Non-pigmented ciliary epithelial cell (primary cell): ENCODE measurements at regions not wholly inside any gene's neighbourhood (a gene's known extent, or its start where the extent isn't known, plus 50 kb on each side); places are given as distances from the start of the nearest gene placed in this dataset.

Experiments
- DNase-seq: peaks from one replicate; pipeline ENCODE4 v3.0.0-alpha.2; 2010; ENCODE audit warnings: low read depth

DNA sequence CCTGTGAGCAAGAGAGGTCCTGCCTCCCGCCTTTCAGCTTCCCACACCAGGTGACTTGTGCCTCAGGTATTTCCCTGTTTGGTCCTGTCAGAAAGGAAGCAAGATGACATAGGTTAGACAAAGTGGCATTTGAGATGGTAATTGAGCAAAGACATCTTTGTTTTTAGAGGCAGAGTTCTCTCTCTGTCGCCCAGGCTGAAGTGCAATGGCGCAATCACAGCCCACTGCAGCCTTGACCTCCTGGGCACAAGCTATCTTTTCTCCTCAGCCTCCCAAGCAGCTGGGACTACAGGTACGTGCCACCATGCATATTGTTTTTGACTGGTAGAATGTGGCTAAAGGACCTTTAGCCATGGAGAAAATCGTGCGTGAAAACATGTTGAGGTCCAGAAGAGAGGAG, 339.1 kb downstream of the FGF9 start:
- no peak for DNase-seq

- DNase-seq: no peak
Measured at GRCh38 chr13:22012686-22013085, 341.8 kb downstream of the FGF9 start.

- no peak for DNase-seq
Measured at GRCh38 chr13:22014469-22014868, 343.6 kb downstream of the FGF9 start.

- DNase-seq: no peak
Measured at GRCh38 chr13:22017226-22017625, 346.4 kb downstream of the FGF9 start.

DNA sequence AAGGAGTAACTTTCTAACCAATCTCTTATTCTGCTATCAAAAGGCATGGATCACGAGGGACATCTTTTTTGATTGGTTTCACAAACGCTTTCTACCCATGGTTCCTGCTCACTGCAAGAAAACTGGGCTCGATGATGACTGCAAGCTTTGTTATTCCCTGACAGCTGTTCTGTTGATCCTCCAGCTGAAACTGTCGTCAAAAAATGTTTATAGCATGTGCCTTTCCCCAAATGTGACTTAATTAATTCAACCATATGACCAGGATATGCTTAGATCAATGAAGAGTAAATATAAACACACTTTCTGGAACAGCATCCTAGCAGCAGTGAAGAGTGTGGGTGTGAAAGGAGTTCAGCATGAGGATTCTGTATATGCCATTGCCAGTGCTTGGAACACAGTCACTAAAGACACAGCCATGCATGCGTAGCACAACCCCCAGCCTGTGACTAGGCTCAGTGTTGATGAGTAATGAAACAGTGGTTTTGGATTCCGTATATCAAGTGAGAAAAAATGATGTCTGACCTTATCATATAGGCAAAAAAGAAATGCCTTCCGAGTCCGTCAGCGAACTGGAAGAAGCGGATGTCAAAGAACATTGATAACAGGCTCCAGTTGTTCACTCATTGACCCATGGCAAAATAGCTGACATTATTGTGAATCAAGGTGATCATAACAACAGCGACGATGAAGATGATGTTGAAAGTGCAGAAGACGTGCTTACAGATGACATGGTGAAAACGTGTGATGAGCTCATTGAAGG, 347.4 kb downstream of the FGF9 start:
- no peak for DNase-seq

GRCh38 chr13:22018836-22019210, 347.9 kb downstream of the FGF9 start:
- DNase-seq: no peak

DNA sequence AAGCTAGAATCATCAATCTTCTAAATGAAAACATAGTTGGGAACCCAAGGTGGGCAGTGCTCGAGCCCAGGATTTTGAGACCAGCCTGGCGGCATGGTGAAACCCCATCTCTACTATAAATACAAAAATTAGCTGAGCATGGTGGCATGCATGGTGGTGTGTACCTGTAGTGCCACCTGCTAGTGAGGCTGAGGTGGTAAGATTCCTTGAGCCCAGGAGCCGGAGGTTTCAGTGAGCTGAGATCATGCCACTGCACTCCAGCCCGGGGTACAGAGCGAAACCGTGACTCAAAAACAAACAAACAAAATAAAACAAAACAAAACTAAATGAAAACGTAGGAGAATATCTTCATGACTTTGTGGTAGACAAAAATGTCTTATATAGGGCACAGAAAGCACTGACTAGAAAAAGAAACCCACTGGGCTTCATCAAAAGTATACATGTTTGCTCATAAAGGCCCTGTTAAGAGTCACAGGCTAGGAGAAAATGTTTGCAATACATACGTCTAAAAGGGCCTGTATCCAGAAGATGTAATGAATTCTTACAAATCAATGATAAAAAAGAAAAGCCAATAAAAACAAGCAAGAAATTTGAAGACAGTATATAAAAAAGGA, 353.6 kb downstream of the FGF9 start:
- no peak for DNase-seq

DNA sequence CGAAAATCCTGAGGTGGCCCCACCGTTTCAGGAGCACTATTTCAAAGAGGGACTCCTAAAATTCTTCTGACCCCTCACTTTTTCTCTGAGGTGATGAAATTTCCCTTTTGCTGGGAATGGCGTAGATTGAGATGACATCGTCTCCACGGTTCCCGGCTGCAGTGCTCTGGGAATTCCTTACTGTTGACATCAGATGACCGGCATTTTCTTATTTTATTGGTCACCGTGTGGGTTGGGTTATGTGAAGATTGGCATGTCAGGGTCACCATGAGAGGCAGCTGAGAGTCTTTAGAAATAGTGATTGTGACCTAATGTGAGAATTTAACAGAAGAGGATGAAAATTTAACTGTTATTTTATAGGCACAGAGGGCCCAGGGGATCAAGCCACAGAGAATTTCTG, 356.7 kb downstream of the FGF9 start:
- DNase-seq: no peak

DNA sequence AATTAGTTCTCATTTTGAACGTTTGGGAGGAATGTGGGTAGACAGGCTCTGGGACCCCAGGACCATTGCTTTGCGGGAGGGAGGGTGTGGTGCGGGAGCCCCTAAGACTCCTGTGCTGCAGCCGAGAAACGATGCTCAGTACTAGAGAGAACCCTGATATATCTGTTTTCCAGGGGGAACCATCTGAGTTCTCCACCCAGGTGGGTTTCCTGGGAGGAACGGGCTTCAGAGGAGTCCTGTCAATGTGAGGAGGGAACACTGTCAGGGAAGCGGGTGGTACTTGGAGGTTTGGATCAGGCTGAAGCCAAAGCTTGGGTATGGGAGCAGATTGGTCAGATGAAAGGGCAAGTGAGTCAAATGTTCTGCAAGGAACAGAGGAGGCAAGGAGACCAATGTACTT, 358.0 kb downstream of the FGF9 start:
- no peak for DNase-seq

- no peak for DNase-seq
Measured at GRCh38 chr13:22030321-22030720, 359.4 kb downstream of the FGF9 start.

DNA sequence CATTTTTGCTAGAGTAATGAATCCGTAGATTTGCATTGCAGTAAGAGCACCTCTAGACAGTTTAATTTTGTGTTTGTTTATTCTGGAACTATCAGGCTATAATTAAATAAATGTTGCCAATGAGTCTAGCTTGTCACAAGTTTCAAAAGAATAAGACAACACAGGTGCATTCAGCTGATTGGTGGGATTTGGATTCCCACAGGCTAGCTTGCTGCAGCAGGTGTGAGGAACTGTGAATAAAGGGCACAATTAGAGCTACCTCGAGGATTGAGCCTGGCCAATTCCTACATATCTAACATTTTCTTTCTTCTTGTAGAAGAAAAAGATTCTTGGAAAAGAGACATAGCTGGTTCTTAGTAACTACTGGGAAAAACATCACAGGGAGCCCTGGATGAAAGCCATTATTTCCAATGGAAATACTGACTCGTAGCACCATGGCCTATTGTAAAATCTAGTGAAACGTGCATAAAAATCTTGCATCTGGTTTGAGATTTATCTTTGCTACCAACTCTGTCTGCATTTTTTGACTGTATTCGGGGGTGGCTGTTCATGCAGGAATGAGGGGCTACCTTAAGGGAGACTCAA, 360.9 kb downstream of the FGF9 start:
- no peak for DNase-seq

GRCh38 chr13:22032905-22033304, 362.0 kb downstream of the FGF9 start:
- DNase-seq: no peak

DNA sequence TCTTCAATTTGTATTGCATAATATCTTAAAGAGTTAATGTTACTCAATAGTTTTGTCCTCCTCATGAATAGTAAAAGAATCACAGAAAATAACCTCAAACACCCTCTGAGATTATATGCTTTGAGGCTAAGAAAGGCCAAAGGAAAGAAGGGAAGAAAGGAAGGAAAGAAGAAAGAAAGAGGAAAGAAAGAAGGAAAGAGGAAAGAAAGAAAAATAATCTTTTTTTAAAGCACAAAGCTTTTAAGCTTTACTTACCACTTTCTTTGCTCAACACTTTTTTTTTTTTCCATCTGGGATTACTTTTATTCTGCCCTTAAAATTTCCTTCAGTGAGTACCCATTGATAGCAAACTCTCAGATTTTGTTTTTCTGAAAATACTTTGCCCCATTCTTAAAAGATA, 369.1 kb downstream of the FGF9 start:
- no peak for DNase-seq

DNA sequence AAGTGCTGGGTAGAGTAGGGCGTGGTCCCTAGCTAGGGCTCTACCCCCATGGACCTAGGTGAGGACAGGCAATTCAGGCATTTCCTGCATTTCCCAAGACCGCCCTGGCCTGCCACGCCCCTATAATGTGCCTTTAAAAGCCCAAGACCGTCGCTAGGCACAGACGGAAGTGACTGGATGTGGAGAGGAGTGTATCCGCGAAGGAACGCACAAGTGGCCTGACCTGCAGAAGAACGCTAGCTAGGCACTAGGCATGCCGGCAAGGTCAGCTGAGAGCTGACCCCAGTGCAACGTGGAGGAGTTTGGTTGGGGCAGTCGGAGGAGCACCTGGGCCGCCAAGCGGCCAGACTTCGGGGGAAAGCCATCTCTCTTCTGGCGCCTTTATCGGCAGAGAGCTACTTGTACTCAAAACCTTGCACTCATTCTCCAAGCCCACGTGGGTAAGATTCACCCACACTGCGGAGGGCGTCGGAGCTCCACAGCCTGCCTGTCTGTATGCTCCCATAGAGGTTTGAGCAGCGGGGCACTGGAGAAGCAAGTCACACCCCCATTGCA, 370.0 kb downstream of the FGF9 start:
- DNase-seq: no peak

DNA sequence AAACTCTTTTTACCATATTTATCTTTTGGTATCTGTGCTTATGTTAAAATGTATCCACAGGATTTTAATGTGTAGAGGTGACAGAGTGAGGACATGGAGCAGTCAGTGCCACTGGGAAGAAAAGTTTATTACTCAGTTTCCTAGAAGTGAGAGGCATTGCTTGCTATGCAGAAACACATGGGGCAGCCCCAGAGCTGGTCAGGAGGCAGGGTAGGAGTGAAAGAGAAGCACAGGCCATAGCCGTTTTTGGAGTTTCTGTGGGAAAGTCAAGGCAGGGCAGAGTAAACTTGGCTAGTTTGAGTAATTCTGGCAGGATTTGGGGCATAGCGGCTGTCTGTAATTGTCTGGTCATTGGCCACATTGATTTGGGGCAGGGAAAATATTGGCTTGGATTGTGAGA, 370.9 kb downstream of the FGF9 start:
- DNase-seq: no peak

GRCh38 chr13:22047082-22047784, 376.4 kb downstream of the FGF9 start:
- DNase-seq: no peak

- no peak for DNase-seq
Measured at GRCh38 chr13:22047785-22048104, 376.9 kb downstream of the FGF9 start.

- peak; percentile 6 for DNase-seq
Measured at GRCh38 chr13:22049384-22049783, 378.5 kb downstream of the FGF9 start.

GRCh38 chr13:22050951-22051563, 380.2 kb downstream of the FGF9 start:
- no peak for DNase-seq

- DNase-seq: no peak
Measured at GRCh38 chr13:22053053-22053452, 382.2 kb downstream of the FGF9 start.

DNA sequence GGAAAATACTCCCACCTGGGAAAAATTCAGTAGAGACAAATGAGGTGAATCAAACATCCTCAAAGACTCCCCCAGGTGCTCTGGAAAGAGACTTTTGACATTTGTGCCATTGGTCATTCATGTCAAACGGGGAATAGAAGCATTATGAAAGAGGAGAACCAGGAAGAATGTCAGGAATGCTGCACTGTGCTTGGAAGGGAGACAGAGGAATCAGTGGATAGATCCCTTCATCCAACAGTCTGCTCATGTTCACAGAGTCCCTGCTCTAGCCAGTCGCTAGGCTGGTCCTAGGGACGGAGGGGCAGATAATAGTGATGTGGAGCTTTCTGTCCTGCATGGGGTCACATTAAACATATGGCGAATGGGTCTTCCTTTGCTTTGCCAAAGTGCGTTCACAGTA, 384.4 kb downstream of the FGF9 start:
- no peak for DNase-seq

- no peak for DNase-seq
Measured at GRCh38 chr13:22060187-22060586, 389.3 kb downstream of the FGF9 start.
